A549 (cell line): ENCODE measurements at regions not wholly inside any gene's neighbourhood (a gene's known extent, or its start where the extent isn't known, plus 50 kb on each side); places are given as distances from the start of the nearest gene placed in this dataset.

Experiments used
- ATAC-seq, 2 experiments: fragments of 200-7000 bp in 1 of 2; fragments of >200 bp in 1 of 2; cut with Nextera tagmentation in 1 of 2; cut with Tn5 transposase in 1 of 2; 3 replicates each; pipeline versions ENCODE4 v1.8.0 to v1.9.1; 2018 to 2020; ENCODE audit warnings: mild to moderate bottlenecking in 1 of 2, moderate library complexity in 1 of 2
- CTCF ChIA-PET: fragments of 300-600 bp; sonication (Branson Sonifier 250); formaldehyde crosslinking; extraction: SDS; loops from one replicate; lab custom pipeline; 2021; ENCODE audit warnings: antibody characterized with exemption, inconsistent platforms; lab: Yijun Ruan, JAX
- POLR2A ChIA-PET: fragments of 350-600 bp; formaldehyde crosslinking; extraction: SDS; loops from one replicate; lab custom pipeline; 2021; ENCODE audit warnings: antibody characterized with exemption, inconsistent platforms; lab: Yijun Ruan, JAX
- DNase-seq, 2 experiments: peaks; one replicate each; pipeline versions ENCODE4 v3.0.0 to v3.0.0-alpha.2; 2011 to 2016; ENCODE audit warnings: low read depth in 1 of 2, low spot score in 1 of 2
- FAIRE-seq: peaks from 2 replicates; lab custom pipeline; 2011; peaks lifted over from hg19 to GRCh38; lab: Jason Lieb, UNC
- H3K27ac ChIP-seq, 2 experiments: fragments of >200 bp; sonication (Bioruptor Twin); formaldehyde crosslinking; 3 replicates each; pipeline ENCODE4 v1.5.1; 2016 to 2017
- H3K4me1 ChIP-seq: fragments of >200 bp; sonication (Bioruptor Twin); formaldehyde crosslinking; 3 replicates; pipeline ENCODE4 v1.6.1; 2016
- H3K4me2 ChIP-seq: fragments of >200 bp; sonication (Bioruptor Twin); formaldehyde crosslinking; 3 replicates; pipeline ENCODE4 v1.6.1; 2016
- H3K4me3 ChIP-seq: fragments of >200 bp; sonication (Bioruptor Twin); formaldehyde crosslinking; 3 replicates; pipeline ENCODE4 v1.5.1; 2016
- H3K9me3 ChIP-seq: fragments of >200 bp; sonication (Bioruptor Twin); formaldehyde crosslinking; 3 replicates; pipeline ENCODE4 v1.6.1; 2016
- CHD4 ChIP-seq: fragments of 200-600 bp; sonication (generic); IDR thresholded peaks from 2 replicates; pipeline ENCODE4 v1.6.1; 2016; ENCODE audit warnings: antibody characterized with exemption, mild to moderate bottlenecking, borderline replicate concordance
- CTCF ChIP-seq: fragments of >200 bp; sonication (Bioruptor Twin); formaldehyde crosslinking; IDR thresholded peaks from 3 replicates; pipeline ENCODE4 v1.5.1; 2016
- ESRRA ChIP-seq: fragments of 150-350 bp; IDR thresholded peaks from 2 replicates; pipeline ENCODE4 v1.6.1; 2014; ENCODE audit warnings: mild to moderate bottlenecking, low read length, borderline replicate concordance
- FOSL2 ChIP-seq, 2 experiments: fragments of 450-650 bp in 1 of 2; fragments of >200 bp in 1 of 2; sonication (Bioruptor Twin) in 1 of 2; formaldehyde crosslinking; IDR thresholded peaks; 2 replicates each; pipeline versions ENCODE4 v1.5.0 to v1.6.1; 2016 to 2020; ENCODE audit warnings: mild to moderate bottlenecking in 1 of 2, moderate library complexity in 1 of 2
- FOXS1 ChIP-seq: fragments of 250-450 bp; sonication (Bioruptor Pico); IDR thresholded peaks from 2 replicates; pipeline ENCODE4 v1.5.0; 2020; ENCODE audit warnings: mild to moderate bottlenecking, moderate library complexity
- HDAC2 ChIP-seq: fragments of 200-600 bp; sonication (generic); IDR thresholded peaks from 2 replicates; pipeline ENCODE4 v1.6.1; 2016
- HEYL ChIP-seq: fragments of 250-450 bp; sonication (Bioruptor Pico); IDR thresholded peaks from 2 replicates; pipeline ENCODE4 v1.8.0; 2021; ENCODE audit warnings: mild to moderate bottlenecking, moderate library complexity
- HMGXB4 ChIP-seq: fragments of 250-450 bp; sonication (Bioruptor Pico); IDR thresholded peaks from 2 replicates; pipeline ENCODE4 v1.5.0; 2021; ENCODE audit warnings: mild to moderate bottlenecking, moderate library complexity, borderline replicate concordance
- HOXA7 ChIP-seq: fragments of 250-450 bp; sonication (Bioruptor Pico); IDR thresholded peaks from 2 replicates; pipeline ENCODE4 v1.5.0; 2020; ENCODE audit warnings: mild to moderate bottlenecking, moderate library complexity
- HOXB13 ChIP-seq: fragments of 250-450 bp; sonication (Bioruptor Pico); IDR thresholded peaks from 2 replicates; pipeline ENCODE4 v1.5.0; 2020; ENCODE audit warnings: low read depth, mild to moderate bottlenecking, moderate library complexity
- HOXB5 ChIP-seq: fragments of 250-450 bp; sonication (Bioruptor Pico); IDR thresholded peaks from 2 replicates; pipeline ENCODE4 v1.5.0; 2020; ENCODE audit warnings: mild to moderate bottlenecking, moderate library complexity
- NFE2L2 ChIP-seq: fragments of 150-350 bp; conservative IDR thresholded peaks from 2 replicates; pipeline ENCODE4 v1.6.1; 2014; ENCODE audit warnings: low read length
- NR3C1 ChIP-seq: fragments of >200 bp; sonication (Bioruptor Twin); formaldehyde crosslinking; IDR thresholded peaks from 3 replicates; pipeline ENCODE4 v1.6.1; 2017
- POLR2A ChIP-seq: IDR thresholded peaks from 2 replicates; pipeline ENCODE4 v1.6.1; 2012; ENCODE audit warnings: mild to moderate bottlenecking, low read length
- POLR2AphosphoS2 ChIP-seq: conservative IDR thresholded peaks from 2 replicates; pipeline ENCODE4 v1.6.1; 2012; ENCODE audit warnings: low read length, improper control_type of control experiment, inconsistent platforms
- RARB ChIP-seq: fragments of 250-450 bp; sonication (Bioruptor Pico); IDR thresholded peaks from 2 replicates; pipeline ENCODE4 v1.8.0; 2021; ENCODE audit warnings: mild to moderate bottlenecking, moderate library complexity
- RFX5 ChIP-seq: fragments of 450-650 bp; IDR thresholded peaks from 2 replicates; pipeline ENCODE4 v1.7.1; 2014; ENCODE audit warnings: antibody characterized with exemption, mild to moderate bottlenecking, moderate library complexity
- SMC3 ChIP-seq: fragments of >200 bp; sonication (Bioruptor Twin); formaldehyde crosslinking; IDR thresholded peaks from 3 replicates; pipeline ENCODE4 v1.6.1; 2018; ENCODE audit warnings: inconsistent platforms
- TP53 ChIP-seq: fragments of 250-450 bp; sonication (Bioruptor Pico); IDR thresholded peaks from 2 replicates; pipeline ENCODE4 v1.5.0; 2021; ENCODE audit warnings: mild to moderate bottlenecking, moderate library complexity
- USF2 ChIP-seq: fragments of 450-650 bp; IDR thresholded peaks from 2 replicates; pipeline ENCODE4 v1.6.1; 2014; ENCODE audit warnings: antibody characterized with exemption
- ZNF302 ChIP-seq: fragments of 250-450 bp; sonication (Bioruptor Pico); IDR thresholded peaks from 2 replicates; pipeline ENCODE4 v1.9.0; 2021; ENCODE audit warnings: inconsistent platforms, mild to moderate bottlenecking, moderate library complexity
- ZSCAN20 ChIP-seq: fragments of 250-450 bp; sonication (Bioruptor Pico); IDR thresholded peaks from 2 replicates; pipeline ENCODE4 v1.8.0; 2022; ENCODE audit warnings: mild to moderate bottlenecking, moderate library complexity
- WGBS: methylation state at CpG from one replicate; pipeline ENCODE4 v1.1.6; 2017; ENCODE audit errors: missing lambda C conversion rate; 5-methylcytosine and 5-hydroxymethylcytosine counted together

GRCh38 chr13:73416093-73416492 is 357.3 kb downstream of the KLF5 start:
- FAIRE-seq, result no peak
- 71% methylated on average over 1 of the region's 1 CpG for WGBS
- no peak overlapping the region for H3K27ac ChIP-seq
- ATAC-seq, result no peak
- TF ChIP-seq NFE2L2 (no peak), NR3C1 (no peak), FOSL2 (IDR thresholded peaks at IDR 0.05) (no peak), FOSL2 (CRISPR knock-in tag; IDR thresholded peaks at IDR 0.05) (no peak), TP53 (CRISPR knock-in tag) (no peak), HOXA7 (no peak), HEYL (CRISPR knock-in tag) (no peak)
- H3K4me2 ChIP-seq, result no peak overlapping the region
- CTCF ChIA-PET, result interaction anchor here (1.7 kb wide), 1 partner anchor 10 kb away, joined by 6 read pairs; no protein-coding TSS in a partner anchor
- no peaks in the 10 kb centered on the region for H3K9me3 ChIP-seq
- POLR2A ChIA-PET, result no interaction called here
- DNase-seq, result no peak
- no peak overlapping the region for H3K4me3 ChIP-seq
- H3K4me1 ChIP-seq, result 0 out of 3 replicates have a peak, but pooled peaks cover 5% of the 10 kb centered on the region

GRCh38 chr13:73413656-73414055 is 354.9 kb downstream of the KLF5 start:
- DNase-seq (no peak), ATAC-seq (no peak), FAIRE-seq (no peak)
- 88% methylated on average over 6 of the region's 6 CpGs for WGBS
- TF ChIP-seq ZSCAN20 (CRISPR knock-in tag), result no peak
- no peak for TF ChIP-seq HMGXB4
- no peak for TF ChIP-seq NR3C1
- TF ChIP-seq POLR2A, result no peak
- TF ChIP-seq RARB (CRISPR knock-in tag), result no peak
- no peak for TF ChIP-seq ESRRA
- TF ChIP-seq SMC3, result no peak
- no peak for TF ChIP-seq USF2
- TF ChIP-seq RFX5, result no peak
- TF ChIP-seq NFE2L2, result no peak
- TF ChIP-seq HOXB13 (CRISPR knock-in tag), result no peak
- no peak for TF ChIP-seq ZNF302
- TF ChIP-seq HOXB5 (CRISPR knock-in tag), result no peak
- no peak for TF ChIP-seq CHD4
- no peak for TF ChIP-seq FOXS1 (CRISPR knock-in tag)
- no peak for TF ChIP-seq CTCF
- no peak for TF ChIP-seq HEYL (CRISPR knock-in tag)
- TF ChIP-seq TP53 (CRISPR knock-in tag), result no peak
- TF ChIP-seq POLR2AphosphoS2, result no peak
- no peak for TF ChIP-seq HDAC2
- ChIA-PET CTCF (no interaction called here), POLR2A (no interaction called here)
- Histone ChIP-seq H3K4me3 (no peak overlapping the region), H3K27ac (0 out of 6 replicates have a peak overlapping the region, but pooled peaks of 1 of the 2 experiments have one; percentile 24), H3K9me3 (no peaks in the 10 kb centered on the region), H3K4me2 (no peak overlapping the region), H3K4me1 (0 out of 3 replicates have a peak, but pooled peaks cover 5% of the 10 kb centered on the region)
